NCI-H345 treated with DMSO at 0.1 percent for 48 hours (cell line): ENCODE measurements at regions not wholly inside any gene's neighbourhood (a gene's known extent, or its start where the extent isn't known, plus 50 kb on each side); places are given as distances from the start of the nearest gene placed in this dataset.

Experiments
- DNase-seq: peaks from one replicate; lab custom pipeline; 2025; ENCODE audit not compliant: unreplicated experiment; lab: John Stamatoyannopoulos, UW

GRCh38 chr10:29021591-29021990 lies 267.3 kb upstream of the LYZL1 start:
- DNase-seq: no peak

GRCh38 chr10:29022513-29022912 lies 266.4 kb upstream of the LYZL1 start:
- no peak for DNase-seq

GRCh38 chr10:29023678-29024077 lies 265.2 kb upstream of the LYZL1 start:
- no peak for DNase-seq

GRCh38 chr10:29026065-29026797 lies 262.6 kb upstream of the LYZL1 start:
- no peak for DNase-seq

- no peak for DNase-seq
Measured at GRCh38 chr10:29026802-29027580, 261.9 kb upstream of the LYZL1 start.

GRCh38 chr10:29028486-29028885 lies 260.4 kb upstream of the LYZL1 start:
- no peak for DNase-seq

GRCh38 chr10:29030900-29031299 lies 258.0 kb upstream of the LYZL1 start:
- DNase-seq: no peak

GRCh38 chr10:29032169-29032568 lies 256.7 kb upstream of the LYZL1 start:
- no peak for DNase-seq

- no peak for DNase-seq
Measured at GRCh38 chr10:29033311-29033940, 255.4 kb upstream of the LYZL1 start.

- no peak for DNase-seq
Measured at GRCh38 chr10:29034592-29034991, 254.3 kb upstream of the LYZL1 start.

- DNase-seq: no peak
Measured at GRCh38 chr10:29035721-29036120, 253.1 kb upstream of the LYZL1 start.

- DNase-seq: no peak
Measured at GRCh38 chr10:29037348-29038113, 251.3 kb upstream of the LYZL1 start.

GRCh38 chr10:29039091-29039490 lies 249.8 kb upstream of the LYZL1 start:
- DNase-seq: no peak

GRCh38 chr10:29039677-29040189 lies 249.1 kb upstream of the LYZL1 start:
- DNase-seq: no peak

GRCh38 chr10:29041616-29042015 lies 247.3 kb upstream of the LYZL1 start:
- no peak for DNase-seq

- no peak for DNase-seq
Measured at GRCh38 chr10:29048506-29048905, 240.4 kb upstream of the LYZL1 start.

- no peak for DNase-seq
Measured at GRCh38 chr10:29050081-29050480, 238.8 kb upstream of the LYZL1 start.

- DNase-seq: no peak
Measured at GRCh38 chr10:29055101-29055500, 233.8 kb upstream of the LYZL1 start.

GRCh38 chr10:29056729-29057128 lies 232.1 kb upstream of the LYZL1 start:
- no peak for DNase-seq

GRCh38 chr10:29057822-29058331 lies 231.0 kb upstream of the LYZL1 start:
- no peak for DNase-seq
